Thyroid gland (tissue), 4 donors: ENCODE measurements at regions not wholly inside any gene's neighbourhood (a gene's known extent, or its start where the extent isn't known, plus 50 kb on each side); places are given as distances from the start of the nearest gene placed in this dataset.

Source experiments
- DNase-seq, 2 donors: peaks; one replicate each; pipeline ENCODE4 v3.0.0-alpha.2; 2019
- H3K27ac ChIP-seq, 3 donors: fragments of 200-600 bp; sonication (generic); 1 replicate in 2 of 3; 2 replicates in 1 of 3; pipeline ENCODE4 v1.5.1; 2016 to 2019; ENCODE audit warnings: mild to moderate bottlenecking in 1 of 3, moderate library complexity in 1 of 3
- H3K27me3 ChIP-seq: fragments of 200-600 bp; sonication (generic); one replicate; pipeline ENCODE4 v1.5.1; 2019
- H3K36me3 ChIP-seq, 2 donors: fragments of 200-600 bp; sonication (generic); one replicate each; pipeline ENCODE4 v1.5.1; 2016 to 2019
- H3K4me1 ChIP-seq, 2 donors: fragments of 200-600 bp; sonication (generic); one replicate each; pipeline ENCODE4 v1.5.1; 2017 to 2019
- H3K4me3 ChIP-seq, 3 donors: fragments of 200-600 bp; sonication (generic); replicated peaks in 1 of 3; 1 replicate in 2 of 3; 2 replicates in 1 of 3; pipeline ENCODE4 v1.5.1; 2016; ENCODE audit warnings: mild to moderate bottlenecking in 1 of 3
- H3K9me3 ChIP-seq: fragments of 200-600 bp; sonication (generic); one replicate; pipeline ENCODE4 v1.5.1; 2017
- CTCF ChIP-seq, 6 experiments: fragments of 200-600 bp in 3 of 6; fragments of 450-650 bp in 3 of 6; sonication (generic) in 3 of 6; IDR thresholded peaks; one replicate each; pipeline ENCODE4 v1.5.1; 2016 to 2019; ENCODE audit warnings: antibody characterized with exemption in 6 of 6, mild to moderate bottlenecking in 2 of 6, inconsistent platforms in 1 of 6, moderate library complexity in 1 of 6
- POLR2A ChIP-seq, 2 donors: fragments of 450-650 bp; IDR thresholded peaks; one replicate each; pipeline ENCODE4 v1.6.1; 2017; ENCODE audit warnings: antibody characterized with exemption in 2 of 2, mild to moderate bottlenecking in 2 of 2, moderate library complexity in 1 of 2
- WGBS, 2 donors: methylation state at CpG; one replicate each; pipeline ENCODE4 v1.1.5; 2017; 5-methylcytosine and 5-hydroxymethylcytosine counted together
- intact Hi-C: fragments of 100-400 bp; cut with DNase I; formaldehyde crosslinking; loops from one replicate; pipeline ENCODE4 v1.15.1; 2023

GRCh38 chr9:89821081-89821480, 216.3 kb downstream of the GADD45G start:
- Histone ChIP-seq H3K9me3 (no peaks in the 10 kb centered on the region), H3K36me3 (no peaks in the 10 kb centered on the region), H3K4me1 (no peaks in the 10 kb centered on the region), H3K27ac (no peak overlapping the region), H3K4me3 (no peak overlapping the region), H3K27me3 (no peaks in the 10 kb centered on the region)
- no peak for DNase-seq
- WGBS, 2 donors: 74 to 76% methylated on average over 7 of the region's 7 CpGs
- TF ChIP-seq CTCF (IDR thresholded peaks at IDR 0.05) (no peak), POLR2A (IDR thresholded peaks at IDR 0.05) (no peak)
- intact Hi-C loops: no loop called here

GRCh38 chr9:89822996-89823395, 218.2 kb downstream of the GADD45G start:
- Histone ChIP-seq H3K36me3 (no peaks in the 10 kb centered on the region), H3K27ac (no peak overlapping the region)

GRCh38 chr9:89825669-89826068, 220.9 kb downstream of the GADD45G start:
- Histone ChIP-seq H3K4me3 (no peak overlapping the region), H3K27ac (no peak overlapping the region), H3K9me3 (no peaks in the 10 kb centered on the region), H3K36me3 (no peaks in the 10 kb centered on the region), H3K4me1 (no peaks in the 10 kb centered on the region), H3K27me3 (no peaks in the 10 kb centered on the region)
- intact Hi-C loops: no loop called here
- DNase-seq: no peak
- TF ChIP-seq POLR2A (IDR thresholded peaks at IDR 0.05) (no peak), CTCF (IDR thresholded peaks at IDR 0.05) (no peak)
- WGBS, 2 donors: 85 to 96% methylated on average over 4 of the region's 4 CpGs

More at GRCh38 chr9:89822996-89823395, 218.2 kb downstream of the GADD45G start:
- Histone ChIP-seq H3K4me3 (no peak overlapping the region), H3K27me3 (no peaks in the 10 kb centered on the region), H3K4me1 (no peaks in the 10 kb centered on the region), H3K9me3 (no peaks in the 10 kb centered on the region)
- intact Hi-C loops: no loop called here
- WGBS, 2 donors: 78 to 93% methylated on average over 2 of the region's 2 CpGs
- TF ChIP-seq CTCF (IDR thresholded peaks at IDR 0.05) (no peak), POLR2A (IDR thresholded peaks at IDR 0.05) (no peak)
- DNase-seq: no peak

GRCh38 chr9:89826186-89826585, 221.4 kb downstream of the GADD45G start:
- no peaks in the 10 kb centered on the region for H3K9me3 ChIP-seq
- 87 to 99% methylated on average over 8 of the region's 8 CpGs for WGBS, 2 donors
- no peak overlapping the region for H3K27ac ChIP-seq
- DNase-seq: no peak
- H3K4me1 ChIP-seq: no peaks in the 10 kb centered on the region
- no peaks in the 10 kb centered on the region for H3K27me3 ChIP-seq
- H3K4me3 ChIP-seq: no peak overlapping the region
- no peaks in the 10 kb centered on the region for H3K36me3 ChIP-seq
- intact Hi-C loops: no loop called here
- no peak for TF ChIP-seq POLR2A (IDR thresholded peaks at IDR 0.05)
- no peak for TF ChIP-seq CTCF (IDR thresholded peaks at IDR 0.05)

- no peak overlapping the region for H3K27ac ChIP-seq
- H3K4me3 ChIP-seq: no peak overlapping the region
- WGBS, 2 donors: 77 to 82% methylated on average over 4 of the region's 4 CpGs
- DNase-seq: no peak
- H3K9me3 ChIP-seq: no peaks in the 10 kb centered on the region
- no peak for TF ChIP-seq CTCF (IDR thresholded peaks at IDR 0.05)
- TF ChIP-seq POLR2A (IDR thresholded peaks at IDR 0.05): no peak
- intact Hi-C loops: no loop called here
- H3K27me3 ChIP-seq: no peaks in the 10 kb centered on the region
- H3K36me3 ChIP-seq: no peaks in the 10 kb centered on the region
- no peaks in the 10 kb centered on the region for H3K4me1 ChIP-seq
Measured at GRCh38 chr9:89829346-89829745, 224.5 kb downstream of the GADD45G start.
